H1 (cell line): ENCODE measurements at regions not wholly inside any gene's neighbourhood (a gene's known extent, or its start where the extent isn't known, plus 50 kb on each side); places are given as distances from the start of the nearest gene placed in this dataset.

Experiments used
- CTCF ChIA-PET: fragments of 300-600 bp; sonication (Branson Sonifier 250); formaldehyde crosslinking; loops from one replicate; lab custom pipeline; 2021; ENCODE audit not compliant: partially characterized antibody; lab: Charles Lee
- POLR2A ChIA-PET: fragments of 300-600 bp; sonication (Branson Sonifier 250); formaldehyde crosslinking; loops from one replicate; lab custom pipeline; 2021; ENCODE audit warnings: inconsistent platforms; ENCODE audit not compliant: partially characterized antibody; lab: Charles Lee
- DNase-seq, 2 experiments: peaks; one replicate each; pipeline versions ENCODE4 v3.0.0 to v3.0.0-alpha.2; 2010 to 2022; ENCODE audit warnings: low spot score in 2 of 2, low read depth in 1 of 2, mixed read lengths in 1 of 2
- FAIRE-seq: peaks from 2 replicates; lab custom pipeline; 2011; peaks lifted over from hg19 to GRCh38; lab: Jason Lieb, UNC
- H2AFZ ChIP-seq: 2 replicates; pipeline ENCODE4 v1.8.1; 2012; ENCODE audit warnings: low read length, inconsistent platforms
- H2AK5ac ChIP-seq: 2 replicates; pipeline ENCODE4 v1.6.1; 2013; ENCODE audit warnings: low read depth, low read length
- H2BK120ac ChIP-seq: replicated peaks from 2 replicates; pipeline ENCODE3; 2013; ENCODE audit warnings: low read depth, low read length, inconsistent platforms
- H2BK12ac ChIP-seq: 2 replicates; pipeline ENCODE4 v1.6.1; 2013; ENCODE audit warnings: low read depth, low read length
- H2BK15ac ChIP-seq: 2 replicates; pipeline ENCODE4 v1.6.1; 2013; ENCODE audit warnings: low read length
- H2BK20ac ChIP-seq: 2 replicates; pipeline ENCODE4 v1.6.1; 2013; ENCODE audit warnings: low read length
- H2BK5ac ChIP-seq: 2 replicates; pipeline ENCODE4 v1.6.1; 2013; ENCODE audit warnings: low read depth, low read length
- H3K14ac ChIP-seq: 2 replicates; pipeline ENCODE4 v1.6.1; 2013; ENCODE audit warnings: inconsistent platforms; ENCODE audit not compliant: insufficient read length
- H3K18ac ChIP-seq: 2 replicates; pipeline ENCODE4 v1.6.1; 2013; ENCODE audit warnings: low read length; ENCODE audit errors: extremely low read depth
- H3K23ac ChIP-seq: 2 replicates; pipeline ENCODE4 v1.6.1; 2013; ENCODE audit warnings: inconsistent platforms; ENCODE audit not compliant: insufficient read length
- H3K23me2 ChIP-seq: 2 replicates; pipeline ENCODE4 v1.6.1; 2013; ENCODE audit warnings: low read depth, low read length
- H3K27ac ChIP-seq: 2 replicates; pipeline ENCODE4 v1.6.1; 2011; ENCODE audit warnings: low read depth, low read length, inconsistent platforms
- H3K27me3 ChIP-seq, 4 experiments: replicated peaks in 1 of 4; 1 replicate in 1 of 4; 2 replicates in 3 of 4; pipeline versions ENCODE4 v1.6.1 to v1.8.1; 2011 to 2013; ENCODE audit warnings: low read length in 3 of 4, mild to moderate bottlenecking in 3 of 4, inconsistent platforms in 2 of 4, mixed read lengths in 2 of 4, moderate library complexity in 1 of 4; ENCODE audit not compliant: control insufficient read depth in 3 of 4, insufficient read depth in 3 of 4; ENCODE audit errors: extremely low read depth in 1 of 4
- H3K36me3 ChIP-seq, 4 experiments: 2 replicates each; pipeline versions ENCODE4 v1.6.1 to v1.8.1; 2011 to 2013; ENCODE audit warnings: mild to moderate bottlenecking in 4 of 4, low read length in 3 of 4, moderate library complexity in 2 of 4, control low read depth in 1 of 4, inconsistent platforms in 1 of 4; ENCODE audit not compliant: insufficient read depth in 4 of 4, control insufficient read depth in 2 of 4
- H3K4ac ChIP-seq: replicated peaks from 2 replicates; pipeline ENCODE3; 2013; ENCODE audit warnings: low read length, low read depth, mixed read lengths, inconsistent platforms; ENCODE audit not compliant: insufficient read length
- H3K4me1 ChIP-seq, 4 experiments: replicated peaks in 1 of 4; 1 replicate in 1 of 4; 2 replicates in 3 of 4; pipeline versions ENCODE4 v1.6.1 to v1.8.1; 2011 to 2013; ENCODE audit warnings: low read length in 3 of 4, inconsistent platforms in 2 of 4, mixed read lengths in 1 of 4; ENCODE audit not compliant: insufficient read depth in 4 of 4, control insufficient read depth in 3 of 4
- H3K4me2 ChIP-seq, 2 experiments: 2 replicates each; pipeline versions ENCODE4 v1.6.1 to v1.8.1; 2011 to 2013; ENCODE audit warnings: low read depth in 2 of 2, low read length in 2 of 2, control low read depth in 1 of 2, inconsistent platforms in 1 of 2, mild to moderate bottlenecking in 1 of 2; ENCODE audit not compliant: insufficient read depth in 1 of 2
- H3K4me3 ChIP-seq, 4 experiments: fragments of 200-600, 300-600 bp in 1 of 4; sonication (generic), shearing (Covaris generic), sonication (Bioruptor Twin) in 1 of 4; 2 replicates each; pipeline versions ENCODE4 v1.5.1 to v1.8.1; 2011 to 2016; ENCODE audit warnings: low read length in 4 of 4, low read depth in 3 of 4, control low read depth in 2 of 4, inconsistent platforms in 2 of 4, mild to moderate bottlenecking in 2 of 4, mixed read lengths in 1 of 4, moderate library complexity in 1 of 4; ENCODE audit not compliant: insufficient read depth in 2 of 4; ENCODE audit errors: extremely low read depth in 1 of 4
- H3K56ac ChIP-seq: replicated peaks from 2 replicates; pipeline ENCODE3; 2013; ENCODE audit warnings: low read depth, mild to moderate bottlenecking, mixed read lengths, low read length, inconsistent platforms; ENCODE audit not compliant: insufficient read length
- H3K79me1 ChIP-seq: 2 replicates; pipeline ENCODE4 v1.6.1; 2013; ENCODE audit warnings: low read depth, low read length, control low read depth
- H3K79me2 ChIP-seq, 2 experiments: 2 replicates each; pipeline versions ENCODE4 v1.6.1 to v1.8.1; 2012 to 2013; ENCODE audit warnings: low read length in 2 of 2, mild to moderate bottlenecking in 2 of 2, inconsistent platforms in 1 of 2; ENCODE audit not compliant: insufficient read depth in 2 of 2, control insufficient read depth in 1 of 2
- H3K9ac ChIP-seq, 4 experiments: replicated peaks in 1 of 4; 1 replicate in 1 of 4; 2 replicates in 3 of 4; pipeline versions ENCODE4 v1.6.1 to v1.8.1; 2011 to 2013; ENCODE audit warnings: low read depth in 3 of 4, low read length in 3 of 4, control low read depth in 2 of 4, mild to moderate bottlenecking in 2 of 4, moderate library complexity in 2 of 4, inconsistent platforms in 1 of 4; ENCODE audit errors: extremely low read depth in 1 of 4
- H3K9me3 ChIP-seq, 2 experiments: 2 replicates each; pipeline versions ENCODE4 v1.6.1 to v1.8.1; 2012 to 2013; ENCODE audit warnings: mild to moderate bottlenecking in 2 of 2, moderate library complexity in 2 of 2, control low read depth in 1 of 2, inconsistent platforms in 1 of 2, low read depth in 1 of 2, low read length in 1 of 2, mixed read lengths in 1 of 2; ENCODE audit not compliant: insufficient read depth in 2 of 2
- H4K20me1 ChIP-seq, 2 experiments: replicated peaks in 1 of 2; 2 replicates each; pipeline versions ENCODE3 to v1.8.1; 2011 to 2013; ENCODE audit warnings: inconsistent platforms in 2 of 2, low read length in 2 of 2, mild to moderate bottlenecking in 1 of 2; ENCODE audit not compliant: insufficient read depth in 2 of 2, control insufficient read depth in 1 of 2
- H4K5ac ChIP-seq: 2 replicates; pipeline ENCODE4 v1.6.1; 2013; ENCODE audit warnings: low read length, low read depth, mixed read lengths, inconsistent platforms; ENCODE audit not compliant: insufficient read length
- H4K8ac ChIP-seq: 2 replicates; pipeline ENCODE4 v1.8.0; 2013; ENCODE audit warnings: mild to moderate bottlenecking, moderate library complexity, low read length, inconsistent platforms; ENCODE audit not compliant: insufficient read depth; ENCODE audit errors: extremely low read depth
- H4K91ac ChIP-seq: replicated peaks from 2 replicates; pipeline ENCODE3; 2013; ENCODE audit warnings: low read length, mixed read lengths, inconsistent platforms; ENCODE audit not compliant: insufficient read length
- CHD2 ChIP-seq: IDR thresholded peaks from 2 replicates; pipeline ENCODE4 v1.6.1; 2012; ENCODE audit warnings: low read length, improper control_type of control experiment
- GTF2F1 ChIP-seq: IDR thresholded peaks from 2 replicates; pipeline ENCODE4 v1.6.1; 2012; ENCODE audit warnings: low read depth, low read length, improper control_type of control experiment, borderline replicate concordance
- PHF8 ChIP-seq: fragments of 200-600 bp; sonication (generic); conservative IDR thresholded peaks from 2 replicates; pipeline ENCODE4 v1.7.1; 2012; ENCODE audit warnings: low read depth, mild to moderate bottlenecking, inconsistent platforms, low read length, moderate library complexity
- WGBS, 2 experiments: shearing (Covaris generic) in 1 of 2; methylation state at CpG; one replicate each; pipeline versions ENCODE4 v1.1.6 to v1.1.7; 2013 to 2015; ENCODE audit warnings: low lambda C conversion rate in 2 of 2, mixed read lengths in 2 of 2, inconsistent platforms in 1 of 2, low coverage in 1 of 2, missing lambda C conversion rate in 1 of 2; ENCODE audit not compliant: insufficient replicate concordance in 2 of 2, insufficient coverage in 1 of 2, insufficient read length in 1 of 2; ENCODE audit errors: extremely low coverage in 1 of 2, missing lambda C conversion rate in 1 of 2; 5-methylcytosine and 5-hydroxymethylcytosine counted together
- TF ChIP-seq, protein P1 (sequence below), 3 experiments: IDR thresholded peaks; 1 replicate in 2 of 3; 2 replicates in 1 of 3; pipeline versions ENCODE4 v1.5.1 to v1.6.1; 2011; ENCODE audit warnings: low read length in 3 of 3, mild to moderate bottlenecking in 3 of 3, inconsistent platforms in 2 of 3, low read depth in 1 of 3, moderate library complexity in 1 of 3; ENCODE audit not compliant: insufficient read depth in 1 of 3; ENCODE audit errors: control extremely low read depth in 1 of 3

DNA sequence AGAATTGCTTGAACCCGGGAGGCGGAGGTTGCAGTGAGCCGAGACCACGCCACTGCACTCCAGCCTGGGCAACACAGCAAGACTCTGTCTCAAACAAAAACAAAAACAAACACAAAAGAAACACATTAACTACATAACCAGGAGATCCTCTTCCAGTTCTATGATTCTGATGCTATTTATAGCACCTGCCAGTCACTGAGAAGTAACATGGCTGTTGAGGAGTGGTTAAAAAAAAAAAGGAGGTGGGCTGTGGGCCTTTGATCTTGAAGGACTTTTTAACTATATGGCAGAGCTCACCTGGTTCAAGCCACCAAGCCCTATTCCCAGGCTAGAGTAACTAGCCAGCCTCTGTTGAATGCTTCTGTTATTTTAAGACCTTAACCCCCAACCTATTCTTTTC lies 148.8 kb downstream of the ZBTB18 start:
- Histone ChIP-seq H3K4me1 (no peaks in the 10 kb centered on the region), H4K8ac (no peak overlapping the region), H4K20me1 (no peaks in the 10 kb centered on the region), H3K9ac (no peak overlapping the region), H2AK5ac (no peak overlapping the region), H3K23me2 (no peaks in the 10 kb centered on the region), H2BK12ac (no peak overlapping the region), H4K5ac (no peak overlapping the region), H2BK15ac (no peak overlapping the region), H2AFZ (no peak overlapping the region), H3K14ac (no peak overlapping the region), H3K27me3 (no peaks in the 10 kb centered on the region), H3K4me2 (no peak overlapping the region), H3K36me3 (no peaks in the 10 kb centered on the region), H3K9me3 (no peaks in the 10 kb centered on the region), H3K56ac (no peak overlapping the region), H2BK5ac (no peak overlapping the region), H3K79me2 (no peaks in the 10 kb centered on the region), H3K4ac (no peak overlapping the region), H3K18ac (no peak overlapping the region), H4K91ac (no peak overlapping the region), H2BK120ac (no peak overlapping the region), H3K27ac (no peak overlapping the region), H3K23ac (no peak overlapping the region), H2BK20ac (no peak overlapping the region), H3K4me3 (no peak overlapping the region), H3K79me1 (no peaks in the 10 kb centered on the region)
- WGBS, 2 experiments = 97% methylated on average over 4 of the region's 4 CpGs; no CpG with 5 or more reads in 1 of the 2 experiments
- no peak for DNase-seq
- ChIA-PET POLR2A (no interaction called here), CTCF (no interaction called here)
- FAIRE-seq = no peak
- no peak for TF ChIP-seq PHF8
- TF ChIP-seq, protein P1, sequence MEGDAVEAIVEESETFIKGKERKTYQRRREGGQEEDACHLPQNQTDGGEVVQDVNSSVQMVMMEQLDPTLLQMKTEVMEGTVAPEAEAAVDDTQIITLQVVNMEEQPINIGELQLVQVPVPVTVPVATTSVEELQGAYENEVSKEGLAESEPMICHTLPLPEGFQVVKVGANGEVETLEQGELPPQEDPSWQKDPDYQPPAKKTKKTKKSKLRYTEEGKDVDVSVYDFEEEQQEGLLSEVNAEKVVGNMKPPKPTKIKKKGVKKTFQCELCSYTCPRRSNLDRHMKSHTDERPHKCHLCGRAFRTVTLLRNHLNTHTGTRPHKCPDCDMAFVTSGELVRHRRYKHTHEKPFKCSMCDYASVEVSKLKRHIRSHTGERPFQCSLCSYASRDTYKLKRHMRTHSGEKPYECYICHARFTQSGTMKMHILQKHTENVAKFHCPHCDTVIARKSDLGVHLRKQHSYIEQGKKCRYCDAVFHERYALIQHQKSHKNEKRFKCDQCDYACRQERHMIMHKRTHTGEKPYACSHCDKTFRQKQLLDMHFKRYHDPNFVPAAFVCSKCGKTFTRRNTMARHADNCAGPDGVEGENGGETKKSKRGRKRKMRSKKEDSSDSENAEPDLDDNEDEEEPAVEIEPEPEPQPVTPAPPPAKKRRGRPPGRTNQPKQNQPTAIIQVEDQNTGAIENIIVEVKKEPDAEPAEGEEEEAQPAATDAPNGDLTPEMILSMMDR (IDR thresholded peaks at IDR 0.05; ENCODE audit: control extremely low read depth in 1 of 3, insufficient read depth in 1 of 3, low read depth in 1 of 3, low read length in 3 of 3) = no peak
- TF ChIP-seq GTF2F1 = no peak
- no peak for TF ChIP-seq CHD2
